MM.1S (cell line): ENCODE measurements at regions not wholly inside any gene's neighbourhood (a gene's known extent, or its start where the extent isn't known, plus 50 kb on each side); places are given as distances from the start of the nearest gene placed in this dataset.

Source experiments
- DNase-seq: peaks from one replicate; pipeline ENCODE4 v3.0.0-alpha.2; 2015
- H2AFZ ChIP-seq: fragments of 300-600 bp; sonication (generic); 2 replicates; pipeline ENCODE4 v1.6.0; 2016; ENCODE audit warnings: antibody characterized with exemption, low read length
- H3F3A ChIP-seq: fragments of 300-600 bp; sonication (generic); 2 replicates; pipeline ENCODE4 v1.6.1; 2016; ENCODE audit warnings: mild to moderate bottlenecking, antibody characterized with exemption, low read length, moderate library complexity, mixed read lengths; ENCODE audit not compliant: insufficient read depth
- H3K27ac ChIP-seq: fragments of 300-600 bp; sonication (generic); 2 replicates; pipeline ENCODE4 v1.5.1; 2016; ENCODE audit warnings: mild to moderate bottlenecking, low read length
- H3K27me3 ChIP-seq: fragments of 300-600 bp; sonication (generic); replicated peaks from 2 replicates; pipeline ENCODE4 v1.6.0; 2016; ENCODE audit warnings: low read length; ENCODE audit not compliant: insufficient read depth
- H3K36me3 ChIP-seq: fragments of 300-600 bp; sonication (generic); replicated peaks from 2 replicates; pipeline ENCODE4 v1.6.1; 2016; ENCODE audit warnings: mild to moderate bottlenecking, low read length, mixed read lengths; ENCODE audit not compliant: insufficient read depth
- H3K4me1 ChIP-seq: fragments of 300-600 bp; sonication (generic); 2 replicates; pipeline ENCODE4 v1.6.1; 2016; ENCODE audit warnings: low read length, mixed read lengths
- H3K4me2 ChIP-seq: fragments of 300-600 bp; sonication (generic); 2 replicates; pipeline ENCODE4 v1.6.0; 2016; ENCODE audit warnings: low read depth, low read length
- H3K4me3 ChIP-seq: fragments of 300-600 bp; sonication (generic); 2 replicates; pipeline ENCODE4 v1.5.1; 2016; ENCODE audit warnings: low read length, mixed read lengths
- H3K79me2 ChIP-seq: fragments of 300-600 bp; sonication (generic); 2 replicates; pipeline ENCODE4 v1.6.1; 2016; ENCODE audit warnings: mixed run types, low read length, mixed read lengths
- H3K9ac ChIP-seq: fragments of 300-600 bp; sonication (generic); 2 replicates; pipeline ENCODE4 v1.6.1; 2016; ENCODE audit warnings: low read length, mixed read lengths
- H3K9me2 ChIP-seq: fragments of 300-600 bp; sonication (generic); replicated peaks from 2 replicates; pipeline ENCODE4 v1.6.1; 2016; ENCODE audit warnings: mild to moderate bottlenecking, low read length, mixed read lengths; ENCODE audit not compliant: insufficient read depth
- H3K9me3 ChIP-seq: fragments of 300-600 bp; sonication (generic); replicated peaks from 2 replicates; pipeline ENCODE4 v1.6.1; 2016; ENCODE audit warnings: mild to moderate bottlenecking, low read length, mixed read lengths; ENCODE audit not compliant: insufficient read depth
- H4K20me1 ChIP-seq: fragments of 300-600 bp; sonication (generic); 2 replicates; pipeline ENCODE4 v1.6.1; 2016; ENCODE audit warnings: mild to moderate bottlenecking, low read length, moderate library complexity, mixed read lengths; ENCODE audit not compliant: insufficient read depth
- CTCF ChIP-seq: fragments of 300-600 bp; sonication (generic); IDR thresholded peaks from 2 replicates; pipeline ENCODE4 v1.5.1; 2016; ENCODE audit warnings: antibody characterized with exemption, low read length, mixed read lengths
- EZH2 ChIP-seq: fragments of 300-600 bp; sonication (generic); optimal IDR thresholded peaks from 2 replicates; pipeline ENCODE3; 2017; ENCODE audit warnings: low read depth, mild to moderate bottlenecking, antibody characterized with exemption, low read length, mixed read lengths
- EZH2phosphoT487 ChIP-seq: fragments of 300-600 bp; sonication (generic); IDR thresholded peaks from 2 replicates; pipeline ENCODE4 v1.6.1; 2018; ENCODE audit warnings: antibody characterized with exemption, low read length

GRCh38 chr7:94216944-94217461 is 177.7 kb upstream of the COL1A2 start:
- TF ChIP-seq CTCF (no peak), EZH2 (no peak), EZH2phosphoT487 (no peak)
- Histone ChIP-seq H3K27ac (no peak overlapping the region), H3F3A (no peaks in the 10 kb centered on the region), H3K9ac (no peak overlapping the region), H3K9me2 (no peaks in the 10 kb centered on the region), H3K36me3 (no peaks in the 10 kb centered on the region), H3K27me3 (no peaks in the 10 kb centered on the region), H3K79me2 (no peaks in the 10 kb centered on the region), H4K20me1 (no peaks in the 10 kb centered on the region), H3K4me1 (no peaks in the 10 kb centered on the region), H3K9me3 (no peaks in the 10 kb centered on the region), H2AFZ (no peak overlapping the region), H3K4me3 (no peak overlapping the region), H3K4me2 (no peak overlapping the region)
- no peak for DNase-seq

GRCh38 chr7:94217766-94218165 is 176.9 kb upstream of the COL1A2 start:
- no peaks in the 10 kb centered on the region for H3F3A ChIP-seq

GRCh38 chr7:94222516-94222915 is 172.2 kb upstream of the COL1A2 start:
- TF ChIP-seq EZH2phosphoT487 (no peak), CTCF (no peak), EZH2 (no peak)
- Histone ChIP-seq H3K9me2 (no peaks in the 10 kb centered on the region), H3K9ac (no peak overlapping the region), H3K9me3 (no peaks in the 10 kb centered on the region), H3K36me3 (no peaks in the 10 kb centered on the region), H3K4me1 (no peaks in the 10 kb centered on the region), H3K4me3 (no peak overlapping the region), H3K4me2 (no peak overlapping the region), H3F3A (no peaks in the 10 kb centered on the region), H4K20me1 (no peaks in the 10 kb centered on the region), H3K27ac (no peak overlapping the region), H3K79me2 (no peaks in the 10 kb centered on the region), H2AFZ (no peak overlapping the region), H3K27me3 (no peaks in the 10 kb centered on the region)
- DNase-seq: no peak

More at GRCh38 chr7:94217766-94218165, 176.9 kb upstream of the COL1A2 start:
- Histone ChIP-seq H3K4me3 (no peak overlapping the region), H3K9me2 (no peaks in the 10 kb centered on the region), H3K79me2 (no peaks in the 10 kb centered on the region), H3K4me1 (no peaks in the 10 kb centered on the region), H3K4me2 (no peak overlapping the region), H4K20me1 (no peaks in the 10 kb centered on the region), H3K36me3 (no peaks in the 10 kb centered on the region), H2AFZ (no peak overlapping the region), H3K9ac (no peak overlapping the region), H3K27ac (no peak overlapping the region), H3K9me3 (no peaks in the 10 kb centered on the region), H3K27me3 (no peaks in the 10 kb centered on the region)
- no peak for DNase-seq
- TF ChIP-seq EZH2phosphoT487 (no peak), CTCF (no peak), EZH2 (no peak)
